SU-DHL-6 (cell line): ENCODE measurements at regions not wholly inside any gene's neighbourhood (a gene's known extent, or its start where the extent isn't known, plus 50 kb on each side); places are given as distances from the start of the nearest gene placed in this dataset.

Source experiments
- H2AFZ ChIP-seq: fragments of 200-600 bp; sonication (generic); 2 replicates; pipeline ENCODE4 v1.6.1; 2014; ENCODE audit warnings: low read depth, mild to moderate bottlenecking, moderate library complexity, mixed read lengths, antibody characterized with exemption, low read length; ENCODE audit not compliant: severe bottlenecking
- H3F3A ChIP-seq: fragments of 200-600 bp; shearing (Covaris generic); 2 replicates; pipeline ENCODE4 v1.6.0; 2016; ENCODE audit warnings: antibody characterized with exemption, mild to moderate bottlenecking; ENCODE audit not compliant: insufficient read depth
- H3K27ac ChIP-seq: fragments of 200-600 bp; sonication (generic); 2 replicates; pipeline ENCODE4 v1.5.1; 2016; ENCODE audit warnings: low read depth, mild to moderate bottlenecking, low read length, moderate library complexity, mixed read lengths
- H3K27me3 ChIP-seq: fragments of 200-600 bp; sonication (generic), shearing (Covaris generic); 2 replicates; pipeline ENCODE4 v1.6.0; 2014; ENCODE audit warnings: mild to moderate bottlenecking, low read length
- H3K36me3 ChIP-seq: fragments of 200-600 bp; sonication (generic); 2 replicates; pipeline ENCODE4 v1.6.1; 2014; ENCODE audit warnings: mild to moderate bottlenecking, low read length, mixed read lengths
- H3K4me2 ChIP-seq: fragments of 300-600, 200-600 bp; shearing (Covaris generic), sonication (generic); 2 replicates; pipeline ENCODE4 v1.6.0; 2014; ENCODE audit warnings: low read length, low read depth, mild to moderate bottlenecking; ENCODE audit not compliant: poor library complexity, severe bottlenecking
- H3K4me3 ChIP-seq: fragments of 200-600 bp; sonication (generic); 2 replicates; pipeline ENCODE4 v1.5.1; 2014; ENCODE audit warnings: antibody characterized with exemption, low read length, mild to moderate bottlenecking, mixed read lengths; ENCODE audit not compliant: insufficient read depth, poor library complexity, severe bottlenecking
- H3K79me2 ChIP-seq: fragments of 200-600 bp; sonication (generic); 2 replicates; pipeline ENCODE4 v1.6.1; 2014; ENCODE audit warnings: mild to moderate bottlenecking, low read length, moderate library complexity; ENCODE audit not compliant: insufficient read depth
- H3K9ac ChIP-seq: fragments of 200-600 bp; sonication (generic); 2 replicates; pipeline ENCODE4 v1.7.0; 2014; ENCODE audit warnings: mild to moderate bottlenecking, low read length
- H3K9me2 ChIP-seq: fragments of 200-600 bp; sonication (generic); replicated peaks from 2 replicates; pipeline ENCODE4 v1.6.1; 2014; ENCODE audit warnings: low read length; ENCODE audit not compliant: insufficient read depth
- H3K9me3 ChIP-seq: fragments of 200-600 bp; sonication (generic); 2 replicates; pipeline ENCODE4 v1.6.1; 2014; ENCODE audit warnings: low read length, mixed read lengths; ENCODE audit not compliant: insufficient read depth
- H4K20me1 ChIP-seq: fragments of 200-600 bp; sonication (generic); 2 replicates; pipeline ENCODE4 v1.6.1; 2014; ENCODE audit warnings: low read depth, mild to moderate bottlenecking, antibody characterized with exemption, low read length, moderate library complexity, mixed read lengths
- CTCF ChIP-seq: fragments of 200-600 bp; sonication (generic); IDR thresholded peaks from one replicate; pipeline ENCODE4 v1.5.1; 2017; ENCODE audit warnings: antibody characterized with exemption, mild to moderate bottlenecking, low read length, moderate library complexity; ENCODE audit not compliant: insufficient read depth, poor library complexity, severe bottlenecking
- EZH2phosphoT487 ChIP-seq: fragments of 200-600 bp; sonication (generic), shearing (Covaris generic); conservative IDR thresholded peaks from 2 replicates; pipeline ENCODE4 v1.6.1; 2018; ENCODE audit warnings: mild to moderate bottlenecking, antibody characterized with exemption, low read length, moderate library complexity, mixed read lengths

- Histone ChIP-seq H3K4me2 (no peak overlapping the region), H3K9ac (no peak overlapping the region), H2AFZ (no peak overlapping the region), H3F3A (no peaks in the 10 kb centered on the region), H3K36me3 (no peaks in the 10 kb centered on the region), H3K4me3 (no peak overlapping the region), H4K20me1 (no peaks in the 10 kb centered on the region), H3K27me3 (no peaks in the 10 kb centered on the region), H3K9me2 (no peaks in the 10 kb centered on the region; the same call in 1 of the 2 replicates), H3K27ac (no peak overlapping the region), H3K9me3 (no peaks in the 10 kb centered on the region), H3K79me2 (no peaks in the 10 kb centered on the region)
- TF ChIP-seq EZH2phosphoT487 (no peak), CTCF (no peak)
These were observed 279.8 kb upstream of the BOD1L1 start for GRCh38 chr4:13907255-13907751.

GRCh38 chr4:13908455-13908854 lies 280.9 kb upstream of the BOD1L1 start:
- no peaks in the 10 kb centered on the region for H3K79me2 ChIP-seq
- no peak for TF ChIP-seq CTCF
- no peak for TF ChIP-seq EZH2phosphoT487
- no peaks in the 10 kb centered on the region; the same call in 1 of the 2 replicates for H3K9me2 ChIP-seq
- H3K9ac ChIP-seq = no peak overlapping the region
- H3K27me3 ChIP-seq = no peaks in the 10 kb centered on the region
- H3F3A ChIP-seq = no peaks in the 10 kb centered on the region
- no peak overlapping the region for H2AFZ ChIP-seq
- no peaks in the 10 kb centered on the region for H4K20me1 ChIP-seq
- H3K9me3 ChIP-seq = no peaks in the 10 kb centered on the region
- H3K36me3 ChIP-seq = no peaks in the 10 kb centered on the region
- H3K4me2 ChIP-seq = no peak overlapping the region
- H3K27ac ChIP-seq = no peak overlapping the region
- no peak overlapping the region for H3K4me3 ChIP-seq

- H3K4me3 ChIP-seq = no peak overlapping the region
- no peak overlapping the region for H3K9ac ChIP-seq
- no peaks in the 10 kb centered on the region; the same call in 1 of the 2 replicates for H3K9me2 ChIP-seq
- H4K20me1 ChIP-seq = no peaks in the 10 kb centered on the region
- H3K9me3 ChIP-seq = no peaks in the 10 kb centered on the region
- no peak overlapping the region for H3K27ac ChIP-seq
- no peak overlapping the region for H2AFZ ChIP-seq
- no peak overlapping the region for H3K4me2 ChIP-seq
- no peak for TF ChIP-seq EZH2phosphoT487
- TF ChIP-seq CTCF = no peak
- no peaks in the 10 kb centered on the region for H3F3A ChIP-seq
- H3K36me3 ChIP-seq = no peaks in the 10 kb centered on the region
- no peaks in the 10 kb centered on the region for H3K27me3 ChIP-seq
- H3K79me2 ChIP-seq = no peaks in the 10 kb centered on the region
These were observed 283.0 kb upstream of the BOD1L1 start for GRCh38 chr4:13910556-13910955.
